ENCODE measurements at regions not wholly inside any gene's neighbourhood (a gene's known extent, or its start where the extent isn't known, plus 50 kb on each side); places are given as distances from the start of the nearest gene placed in this dataset.

DNA sequence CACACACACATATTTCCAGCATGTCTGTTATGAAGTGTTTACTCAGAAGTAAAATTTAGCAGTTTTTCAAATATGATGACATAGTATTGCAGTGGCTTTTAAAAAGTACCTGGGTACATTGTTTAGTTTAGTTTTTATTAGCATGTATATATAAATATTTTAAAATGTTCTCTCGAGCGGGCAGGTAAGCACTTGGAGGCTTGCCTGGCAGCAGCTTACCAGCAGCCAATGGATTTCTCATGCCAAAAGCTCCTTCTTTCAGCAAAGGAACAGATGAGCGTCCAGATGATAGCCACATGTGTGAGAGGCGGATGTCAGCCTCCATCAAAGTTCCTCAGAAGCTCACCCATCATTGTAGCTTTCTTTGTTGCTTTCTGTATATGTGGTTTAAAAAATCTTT lies 57.2 kb upstream of the LRIG3 start:
- TF ChIP-seq, protein P1, sequence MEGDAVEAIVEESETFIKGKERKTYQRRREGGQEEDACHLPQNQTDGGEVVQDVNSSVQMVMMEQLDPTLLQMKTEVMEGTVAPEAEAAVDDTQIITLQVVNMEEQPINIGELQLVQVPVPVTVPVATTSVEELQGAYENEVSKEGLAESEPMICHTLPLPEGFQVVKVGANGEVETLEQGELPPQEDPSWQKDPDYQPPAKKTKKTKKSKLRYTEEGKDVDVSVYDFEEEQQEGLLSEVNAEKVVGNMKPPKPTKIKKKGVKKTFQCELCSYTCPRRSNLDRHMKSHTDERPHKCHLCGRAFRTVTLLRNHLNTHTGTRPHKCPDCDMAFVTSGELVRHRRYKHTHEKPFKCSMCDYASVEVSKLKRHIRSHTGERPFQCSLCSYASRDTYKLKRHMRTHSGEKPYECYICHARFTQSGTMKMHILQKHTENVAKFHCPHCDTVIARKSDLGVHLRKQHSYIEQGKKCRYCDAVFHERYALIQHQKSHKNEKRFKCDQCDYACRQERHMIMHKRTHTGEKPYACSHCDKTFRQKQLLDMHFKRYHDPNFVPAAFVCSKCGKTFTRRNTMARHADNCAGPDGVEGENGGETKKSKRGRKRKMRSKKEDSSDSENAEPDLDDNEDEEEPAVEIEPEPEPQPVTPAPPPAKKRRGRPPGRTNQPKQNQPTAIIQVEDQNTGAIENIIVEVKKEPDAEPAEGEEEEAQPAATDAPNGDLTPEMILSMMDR (IDR thresholded peaks at IDR 0.05; ENCODE audit: low read depth, low read length, missing control alignments): no peak
- no peak for DNase-seq (ENCODE audit: extremely low read depth, low read depth)
- H3K4me3 ChIP-seq (replicated peaks; ENCODE audit: low read depth, low read length): no peak overlapping the region

DNA sequence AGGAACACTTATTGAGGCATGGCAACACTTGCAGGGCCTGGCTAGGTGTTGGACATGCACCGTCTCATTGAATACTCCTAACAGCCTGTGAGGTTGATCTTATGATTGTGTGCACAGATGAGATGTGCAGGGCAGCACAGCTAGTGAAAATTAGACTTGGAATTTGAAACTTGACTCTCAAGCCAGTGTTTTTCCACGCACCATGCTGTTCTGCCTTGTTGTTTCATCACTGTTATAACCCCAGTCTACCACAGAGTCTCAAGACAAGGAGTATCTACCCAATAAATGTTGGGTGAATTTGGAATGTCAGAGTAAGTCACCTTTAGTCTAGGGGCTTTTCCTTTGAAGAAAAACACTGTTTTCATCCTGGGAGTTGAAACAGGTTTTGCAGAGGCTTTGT lies 55.8 kb upstream of the LRIG3 start:
- H3K4me3 ChIP-seq (replicated peaks; ENCODE audit: low read depth, low read length): no peak overlapping the region
- TF ChIP-seq, protein P1 (IDR thresholded peaks at IDR 0.05; ENCODE audit: low read depth, low read length, missing control alignments): no peak
- no peak for DNase-seq (ENCODE audit: extremely low read depth, low read depth)
